ENCODE measurements at regions not wholly inside any gene's neighbourhood (a gene's known extent, or its start where the extent isn't known, plus 50 kb on each side); places are given as distances from the start of the nearest gene placed in this dataset.

GRCh38 chr9:107633406-107633805 is 143.8 kb upstream of the KLF4 start:
- H3K27ac ChIP-seq (ENCODE audit: low read depth, low read length) = no peak overlapping the region
- no peaks in the 10 kb centered on the region for H3K9me3 ChIP-seq (ENCODE audit: control insufficient read depth, insufficient read depth, low read depth, low read length)
- no peak overlapping the region for H3K4me3 ChIP-seq (ENCODE audit: low read depth, low read length)
- peaks cover 9% of the 10 kb centered on the region for H3K27me3 ChIP-seq (ENCODE audit: control insufficient read depth, insufficient read depth, low read length)
- peaks cover 42% of the 10 kb centered on the region for H3K4me1 ChIP-seq (ENCODE audit: control insufficient read depth, insufficient read depth, low read length)
- no peaks in the 10 kb centered on the region for H3K36me3 ChIP-seq (ENCODE audit: control insufficient read depth, insufficient read depth, low read length)
- H3K9ac ChIP-seq (ENCODE audit: low read length) = no peak overlapping the region

- no peak overlapping the region for H3K4me3 ChIP-seq (ENCODE audit: low read depth, low read length)
- H3K4me1 ChIP-seq (ENCODE audit: control insufficient read depth, insufficient read depth, low read length) = peaks cover 45% of the 10 kb centered on the region
- H3K9me3 ChIP-seq (ENCODE audit: control insufficient read depth, insufficient read depth, low read depth, low read length) = no peaks in the 10 kb centered on the region
- peaks cover 9% of the 10 kb centered on the region for H3K27me3 ChIP-seq (ENCODE audit: control insufficient read depth, insufficient read depth, low read length)
- H3K36me3 ChIP-seq (ENCODE audit: control insufficient read depth, insufficient read depth, low read length) = no peaks in the 10 kb centered on the region
- H3K27ac ChIP-seq (ENCODE audit: low read depth, low read length) = no peak overlapping the region
- H3K9ac ChIP-seq (ENCODE audit: low read length) = no peak overlapping the region
These were observed 143.1 kb upstream of the KLF4 start for GRCh38 chr9:107632661-107633060.

- Histone ChIP-seq H3K27me3 (ENCODE audit: control insufficient read depth, insufficient read depth, low read length) (peaks cover 8% of the 10 kb centered on the region), H3K4me1 (ENCODE audit: control insufficient read depth, insufficient read depth, low read length) (peaks cover 44% of the 10 kb centered on the region), H3K4me3 (ENCODE audit: low read depth, low read length) (no peak overlapping the region), H3K9ac (ENCODE audit: low read length) (no peak overlapping the region), H3K36me3 (ENCODE audit: control insufficient read depth, insufficient read depth, low read length) (no peaks in the 10 kb centered on the region), H3K27ac (ENCODE audit: low read depth, low read length) (no peak overlapping the region), H3K9me3 (ENCODE audit: control insufficient read depth, insufficient read depth, low read depth, low read length) (no peaks in the 10 kb centered on the region)
These were observed 142.6 kb upstream of the KLF4 start for GRCh38 chr9:107632216-107632615.

- H3K4me1 ChIP-seq (ENCODE audit: control insufficient read depth, insufficient read depth, low read length) = peaks cover 41% of the 10 kb centered on the region
- peaks cover 4% of the 10 kb centered on the region; the same call in 1 of the 2 replicates for H3K27me3 ChIP-seq (ENCODE audit: control insufficient read depth, insufficient read depth, low read length)
- no peaks in the 10 kb centered on the region for H3K9me3 ChIP-seq (ENCODE audit: control insufficient read depth, insufficient read depth, low read depth, low read length)
- no peak overlapping the region for H3K9ac ChIP-seq (ENCODE audit: low read length)
- H3K27ac ChIP-seq (ENCODE audit: low read depth, low read length) = no peak overlapping the region
- H3K36me3 ChIP-seq (ENCODE audit: control insufficient read depth, insufficient read depth, low read length) = no peaks in the 10 kb centered on the region
- H3K4me3 ChIP-seq (ENCODE audit: low read depth, low read length) = no peak overlapping the region
These were observed 142.2 kb upstream of the KLF4 start for GRCh38 chr9:107631788-107632187.

- Histone ChIP-seq H3K27ac (ENCODE audit: low read depth, low read length) (no peak overlapping the region), H3K9ac (ENCODE audit: low read length) (no peak overlapping the region), H3K4me3 (ENCODE audit: low read depth, low read length) (no peak overlapping the region), H3K36me3 (ENCODE audit: control insufficient read depth, insufficient read depth, low read length) (no peaks in the 10 kb centered on the region), H3K9me3 (ENCODE audit: control insufficient read depth, insufficient read depth, low read depth, low read length) (no peaks in the 10 kb centered on the region), H3K4me1 (ENCODE audit: control insufficient read depth, insufficient read depth, low read length) (peaks cover 36% of the 10 kb centered on the region), H3K27me3 (ENCODE audit: control insufficient read depth, insufficient read depth, low read length) (no peaks in the 10 kb centered on the region)
These were observed 140.6 kb upstream of the KLF4 start for GRCh38 chr9:107630156-107630555.

- Histone ChIP-seq H3K4me3 (ENCODE audit: low read depth, low read length) (no peak overlapping the region), H3K9ac (ENCODE audit: low read length) (no peak overlapping the region), H3K4me1 (ENCODE audit: control insufficient read depth, insufficient read depth, low read length) (peaks cover 31% of the 10 kb centered on the region)
These were observed 138.9 kb upstream of the KLF4 start for GRCh38 chr9:107628444-107628843.

GRCh38 chr9:107627781-107628180 is 138.2 kb upstream of the KLF4 start:
- H3K4me3 ChIP-seq (ENCODE audit: low read depth, low read length) = no peak overlapping the region
- no peaks in the 10 kb centered on the region for H3K9me3 ChIP-seq (ENCODE audit: control insufficient read depth, insufficient read depth, low read depth, low read length)
- no peaks in the 10 kb centered on the region for H3K27me3 ChIP-seq (ENCODE audit: control insufficient read depth, insufficient read depth, low read length)
- H3K27ac ChIP-seq (ENCODE audit: low read depth, low read length) = no peak overlapping the region
- no peak overlapping the region for H3K9ac ChIP-seq (ENCODE audit: low read length)
- peaks cover 24% of the 10 kb centered on the region for H3K4me1 ChIP-seq (ENCODE audit: control insufficient read depth, insufficient read depth, low read length)
- H3K36me3 ChIP-seq (ENCODE audit: control insufficient read depth, insufficient read depth, low read length) = no peaks in the 10 kb centered on the region

More at GRCh38 chr9:107628444-107628843, 138.9 kb upstream of the KLF4 start:
- no peaks in the 10 kb centered on the region for H3K36me3 ChIP-seq (ENCODE audit: control insufficient read depth, insufficient read depth, low read length)
- H3K27ac ChIP-seq (ENCODE audit: low read depth, low read length) = no peak overlapping the region
- H3K27me3 ChIP-seq (ENCODE audit: control insufficient read depth, insufficient read depth, low read length) = no peaks in the 10 kb centered on the region
- H3K9me3 ChIP-seq (ENCODE audit: control insufficient read depth, insufficient read depth, low read depth, low read length) = no peaks in the 10 kb centered on the region

GRCh38 chr9:107626118-107626517 is 136.5 kb upstream of the KLF4 start:
- H3K4me3 ChIP-seq (ENCODE audit: low read depth, low read length) = no peak overlapping the region
- H3K4me1 ChIP-seq (ENCODE audit: control insufficient read depth, insufficient read depth, low read length) = peaks cover 8% of the 10 kb centered on the region

GRCh38 chr9:107625383-107625984 is 135.9 kb upstream of the KLF4 start:
- no peak overlapping the region for H3K9ac ChIP-seq (ENCODE audit: low read length)
- H3K9me3 ChIP-seq (ENCODE audit: control insufficient read depth, insufficient read depth, low read depth, low read length) = no peaks in the 10 kb centered on the region
- peaks cover 8% of the 10 kb centered on the region for H3K4me1 ChIP-seq (ENCODE audit: control insufficient read depth, insufficient read depth, low read length)
- H3K4me3 ChIP-seq (ENCODE audit: low read depth, low read length) = no peak overlapping the region
- no peaks in the 10 kb centered on the region for H3K27me3 ChIP-seq (ENCODE audit: control insufficient read depth, insufficient read depth, low read length)
- H3K27ac ChIP-seq (ENCODE audit: low read depth, low read length) = no peak overlapping the region
- no peaks in the 10 kb centered on the region for H3K36me3 ChIP-seq (ENCODE audit: control insufficient read depth, insufficient read depth, low read length)

More at GRCh38 chr9:107626118-107626517, 136.5 kb upstream of the KLF4 start:
- Histone ChIP-seq H3K36me3 (ENCODE audit: control insufficient read depth, insufficient read depth, low read length) (no peaks in the 10 kb centered on the region), H3K27me3 (ENCODE audit: control insufficient read depth, insufficient read depth, low read length) (no peaks in the 10 kb centered on the region), H3K9ac (ENCODE audit: low read length) (no peak overlapping the region), H3K27ac (ENCODE audit: low read depth, low read length) (no peak overlapping the region), H3K9me3 (ENCODE audit: control insufficient read depth, insufficient read depth, low read depth, low read length) (no peaks in the 10 kb centered on the region)

GRCh38 chr9:107624234-107624948 is 134.8 kb upstream of the KLF4 start:
- no peak overlapping the region for H3K9ac ChIP-seq (ENCODE audit: low read length)
- H3K27ac ChIP-seq (ENCODE audit: low read depth, low read length) = no peak overlapping the region
- H3K4me3 ChIP-seq (ENCODE audit: low read depth, low read length) = no peak overlapping the region
- H3K36me3 ChIP-seq (ENCODE audit: control insufficient read depth, insufficient read depth, low read length) = no peaks in the 10 kb centered on the region
- H3K9me3 ChIP-seq (ENCODE audit: control insufficient read depth, insufficient read depth, low read depth, low read length) = no peaks in the 10 kb centered on the region
- H3K27me3 ChIP-seq (ENCODE audit: control insufficient read depth, insufficient read depth, low read length) = no peaks in the 10 kb centered on the region
- peaks cover 8% of the 10 kb centered on the region for H3K4me1 ChIP-seq (ENCODE audit: control insufficient read depth, insufficient read depth, low read length)

GRCh38 chr9:107621436-107621835 is 131.9 kb upstream of the KLF4 start:
- no peaks in the 10 kb centered on the region for H3K4me1 ChIP-seq (ENCODE audit: control insufficient read depth, insufficient read depth, low read length)
- no peaks in the 10 kb centered on the region for H3K9me3 ChIP-seq (ENCODE audit: control insufficient read depth, insufficient read depth, low read depth, low read length)
- H3K4me3 ChIP-seq (ENCODE audit: low read depth, low read length) = no peak overlapping the region
- no peaks in the 10 kb centered on the region for H3K27me3 ChIP-seq (ENCODE audit: control insufficient read depth, insufficient read depth, low read length)
- no peaks in the 10 kb centered on the region for H3K36me3 ChIP-seq (ENCODE audit: control insufficient read depth, insufficient read depth, low read length)
- no peak overlapping the region for H3K9ac ChIP-seq (ENCODE audit: low read length)
- no peak overlapping the region for H3K27ac ChIP-seq (ENCODE audit: low read depth, low read length)

Data from HUES6 (cell line).